Prostate gland (tissue), 2 donors: ENCODE measurements at regions not wholly inside any gene's neighbourhood (a gene's known extent, or its start where the extent isn't known, plus 50 kb on each side); places are given as distances from the start of the nearest gene placed in this dataset.

Experiments
- POLR2A ChIP-seq: fragments of 450-650 bp; IDR thresholded peaks from one replicate; pipeline ENCODE4 v1.6.1; 2016; ENCODE audit warnings: antibody characterized with exemption, mild to moderate bottlenecking
- TF ChIP-seq, protein P1 (sequence below), 4 experiments: fragments of 200-600 bp in 2 of 4; fragments of 450-650 bp in 2 of 4; sonication (generic) in 2 of 4; IDR thresholded peaks; 1 replicate in 3 of 4; 2 replicates in 1 of 4; pipeline ENCODE4 v1.5.1; 2016 to 2019; ENCODE audit warnings: antibody characterized with exemption in 4 of 4, mild to moderate bottlenecking in 2 of 4, moderate library complexity in 2 of 4

DNA sequence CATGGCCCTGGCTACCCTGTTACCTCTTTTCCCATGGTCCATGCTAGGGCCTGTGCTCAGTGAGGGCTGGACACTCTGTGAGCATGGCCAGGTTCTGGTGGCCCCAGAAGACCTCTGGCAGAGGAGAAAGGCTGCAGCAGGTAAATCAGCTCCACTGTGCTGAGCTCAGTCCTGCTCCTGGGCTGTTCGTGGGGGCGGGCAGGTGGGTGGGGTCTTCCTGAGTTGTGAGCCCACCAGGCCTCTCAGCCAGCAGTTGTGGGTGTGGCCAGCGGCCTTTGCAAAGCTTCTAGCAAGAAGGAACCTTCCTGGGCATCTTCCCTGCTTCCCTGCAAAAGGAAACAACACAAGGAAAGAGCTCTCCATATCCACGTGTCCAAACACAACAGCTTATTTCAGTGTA is 85.3 kb upstream of the STX18 start:
- TF ChIP-seq, protein P1, sequence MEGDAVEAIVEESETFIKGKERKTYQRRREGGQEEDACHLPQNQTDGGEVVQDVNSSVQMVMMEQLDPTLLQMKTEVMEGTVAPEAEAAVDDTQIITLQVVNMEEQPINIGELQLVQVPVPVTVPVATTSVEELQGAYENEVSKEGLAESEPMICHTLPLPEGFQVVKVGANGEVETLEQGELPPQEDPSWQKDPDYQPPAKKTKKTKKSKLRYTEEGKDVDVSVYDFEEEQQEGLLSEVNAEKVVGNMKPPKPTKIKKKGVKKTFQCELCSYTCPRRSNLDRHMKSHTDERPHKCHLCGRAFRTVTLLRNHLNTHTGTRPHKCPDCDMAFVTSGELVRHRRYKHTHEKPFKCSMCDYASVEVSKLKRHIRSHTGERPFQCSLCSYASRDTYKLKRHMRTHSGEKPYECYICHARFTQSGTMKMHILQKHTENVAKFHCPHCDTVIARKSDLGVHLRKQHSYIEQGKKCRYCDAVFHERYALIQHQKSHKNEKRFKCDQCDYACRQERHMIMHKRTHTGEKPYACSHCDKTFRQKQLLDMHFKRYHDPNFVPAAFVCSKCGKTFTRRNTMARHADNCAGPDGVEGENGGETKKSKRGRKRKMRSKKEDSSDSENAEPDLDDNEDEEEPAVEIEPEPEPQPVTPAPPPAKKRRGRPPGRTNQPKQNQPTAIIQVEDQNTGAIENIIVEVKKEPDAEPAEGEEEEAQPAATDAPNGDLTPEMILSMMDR (IDR thresholded peaks at IDR 0.05), result no peak
- TF ChIP-seq POLR2A, result no peak
